ENCODE measurements at regions not wholly inside any gene's neighbourhood (a gene's known extent, or its start where the extent isn't known, plus 50 kb on each side); places are given as distances from the start of the nearest gene placed in this dataset.

- no peaks in the 10 kb centered on the region for H3K9me3 ChIP-seq (ENCODE audit: insufficient read depth, low read depth, low read length)
- TF ChIP-seq EZH2phosphoT487 (IDR thresholded peaks at IDR 0.05; ENCODE audit: borderline replicate concordance) (no peak), CTCF (conservative IDR thresholded peaks at IDR 0.05; ENCODE audit: low read length) (no peak)
- no peak overlapping the region for H3K9ac ChIP-seq (ENCODE audit: low read depth, low read length, poor library complexity, severe bottlenecking)
- H3K36me3 ChIP-seq (ENCODE audit: insufficient read depth, low read length): no peaks in the 10 kb centered on the region
- no peaks in the 10 kb centered on the region for H3K79me2 ChIP-seq (ENCODE audit: insufficient read depth, low read length)
- H3K4me2 ChIP-seq (ENCODE audit: low read depth, low read length, poor library complexity, severe bottlenecking): no peak overlapping the region
- H2AFZ ChIP-seq (ENCODE audit: low read length): peak overlapping the region; percentile 22; the same call in 1 of the 2 replicates
- H3K9me2 ChIP-seq (replicated peaks; ENCODE audit: low read depth, low read length): no peaks in the 10 kb centered on the region
- no peak overlapping the region for H3K4me3 ChIP-seq (ENCODE audit: low read length, poor library complexity, severe bottlenecking)
- H3F3A ChIP-seq (ENCODE audit: low read depth): no peaks in the 10 kb centered on the region
- no peaks in the 10 kb centered on the region for H3K27me3 ChIP-seq (ENCODE audit: insufficient read depth, low read length, poor library complexity, severe bottlenecking)
- peaks cover 4% of the 10 kb centered on the region for H3K4me1 ChIP-seq (ENCODE audit: insufficient read depth, low read length, poor library complexity, severe bottlenecking)
- H4K20me1 ChIP-seq (ENCODE audit: insufficient read depth, low read length, poor library complexity, severe bottlenecking): no peaks in the 10 kb centered on the region
Observed at GRCh38 chr2:234322766-234323465, 174.0 kb downstream of the ARL4C start.

- Histone ChIP-seq H3K9me2 (replicated peaks; ENCODE audit: low read depth, low read length) (no peaks in the 10 kb centered on the region), H3K27me3 (ENCODE audit: insufficient read depth, low read length, poor library complexity, severe bottlenecking) (no peaks in the 10 kb centered on the region), H3F3A (ENCODE audit: low read depth) (no peaks in the 10 kb centered on the region), H3K4me2 (ENCODE audit: low read depth, low read length, poor library complexity, severe bottlenecking) (no peak overlapping the region), H3K9ac (ENCODE audit: low read depth, low read length, poor library complexity, severe bottlenecking) (no peak overlapping the region), H3K4me3 (ENCODE audit: low read length, poor library complexity, severe bottlenecking) (no peak overlapping the region), H3K36me3 (ENCODE audit: insufficient read depth, low read length) (no peaks in the 10 kb centered on the region), H2AFZ (ENCODE audit: low read length) (no peak overlapping the region), H3K9me3 (ENCODE audit: insufficient read depth, low read depth, low read length) (no peaks in the 10 kb centered on the region), H4K20me1 (ENCODE audit: insufficient read depth, low read length, poor library complexity, severe bottlenecking) (no peaks in the 10 kb centered on the region), H3K79me2 (ENCODE audit: insufficient read depth, low read length) (no peaks in the 10 kb centered on the region), H3K4me1 (ENCODE audit: insufficient read depth, low read length, poor library complexity, severe bottlenecking) (peaks cover 8% of the 10 kb centered on the region)
- TF ChIP-seq CTCF (conservative IDR thresholded peaks at IDR 0.05; ENCODE audit: low read length) (no peak), EZH2phosphoT487 (IDR thresholded peaks at IDR 0.05; ENCODE audit: borderline replicate concordance) (no peak)
Observed at GRCh38 chr2:234320066-234320465, 176.8 kb downstream of the ARL4C start.

- no peaks in the 10 kb centered on the region for H3K36me3 ChIP-seq (ENCODE audit: insufficient read depth, low read length)
- H3F3A ChIP-seq (ENCODE audit: low read depth): no peaks in the 10 kb centered on the region
- H3K9me2 ChIP-seq (replicated peaks; ENCODE audit: low read depth, low read length): no peaks in the 10 kb centered on the region
- H3K27me3 ChIP-seq (ENCODE audit: insufficient read depth, low read length, poor library complexity, severe bottlenecking): no peaks in the 10 kb centered on the region
- TF ChIP-seq CTCF (conservative IDR thresholded peaks at IDR 0.05; ENCODE audit: low read length) (no peak), EZH2phosphoT487 (IDR thresholded peaks at IDR 0.05; ENCODE audit: borderline replicate concordance) (no peak)
- H3K4me2 ChIP-seq (ENCODE audit: low read depth, low read length, poor library complexity, severe bottlenecking): no peak overlapping the region
- no peaks in the 10 kb centered on the region for H4K20me1 ChIP-seq (ENCODE audit: insufficient read depth, low read length, poor library complexity, severe bottlenecking)
- H2AFZ ChIP-seq (ENCODE audit: low read length): peak overlapping the region; percentile 42; the same call in 1 of the 2 replicates
- H3K9me3 ChIP-seq (ENCODE audit: insufficient read depth, low read depth, low read length): no peaks in the 10 kb centered on the region
- H3K4me3 ChIP-seq (ENCODE audit: low read length, poor library complexity, severe bottlenecking): no peak overlapping the region
- no peak overlapping the region for H3K9ac ChIP-seq (ENCODE audit: low read depth, low read length, poor library complexity, severe bottlenecking)
- H3K4me1 ChIP-seq (ENCODE audit: insufficient read depth, low read length, poor library complexity, severe bottlenecking): peaks cover 8% of the 10 kb centered on the region
- no peaks in the 10 kb centered on the region for H3K79me2 ChIP-seq (ENCODE audit: insufficient read depth, low read length)
Observed at GRCh38 chr2:234318361-234318760, 178.5 kb downstream of the ARL4C start.

Data from Loucy (cell line).